ENCODE measurements at regions not wholly inside any gene's neighbourhood (a gene's known extent, or its start where the extent isn't known, plus 50 kb on each side); places are given as distances from the start of the nearest gene placed in this dataset.
"Not testable (repeated sequence)": the region's sequence is repeated elsewhere in the genome, so short reads cannot be mapped to it uniquely, and the experiment has no call there.

- no peak for DNase-seq
These were observed 503.2 kb upstream of the CAMK1G start for GRCh38 chr1:209080170-209080781.

GRCh38 chr1:209086486-209087192, 496.9 kb upstream of the CAMK1G start:
- no peak for DNase-seq

GRCh38 chr1:209094384-209094783, 489.1 kb upstream of the CAMK1G start:
- no peak for DNase-seq

- no peak for DNase-seq
These were observed 487.6 kb upstream of the CAMK1G start for GRCh38 chr1:209095627-209096595.

- DNase-seq = no peak
These were observed 483.1 kb upstream of the CAMK1G start for GRCh38 chr1:209100460-209100859.

- no peak for DNase-seq
These were observed 482.4 kb upstream of the CAMK1G start for GRCh38 chr1:209101106-209101505.

- no peak for DNase-seq
These were observed 481.4 kb upstream of the CAMK1G start for GRCh38 chr1:209102120-209102519.

DNA sequence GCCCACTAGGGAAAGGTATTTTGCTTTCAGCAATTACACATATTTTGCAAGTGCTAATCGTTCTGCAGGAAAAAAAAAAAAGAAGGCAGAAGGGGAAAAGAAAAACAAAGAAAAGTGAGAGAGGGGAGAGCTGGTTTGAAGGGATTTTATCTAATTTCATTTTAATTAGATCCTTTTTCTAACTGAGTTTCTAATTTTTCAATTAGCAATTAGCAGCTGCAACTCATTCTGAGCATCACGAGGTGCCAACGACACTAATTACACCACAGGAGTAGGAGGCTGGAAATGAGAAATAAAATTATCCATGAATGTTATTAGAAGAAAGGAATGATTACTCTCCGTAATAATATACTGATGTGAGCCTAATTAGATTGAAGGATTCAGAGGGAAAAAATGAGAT, 481.0 kb upstream of the CAMK1G start:
- DNase-seq = no peak

DNA sequence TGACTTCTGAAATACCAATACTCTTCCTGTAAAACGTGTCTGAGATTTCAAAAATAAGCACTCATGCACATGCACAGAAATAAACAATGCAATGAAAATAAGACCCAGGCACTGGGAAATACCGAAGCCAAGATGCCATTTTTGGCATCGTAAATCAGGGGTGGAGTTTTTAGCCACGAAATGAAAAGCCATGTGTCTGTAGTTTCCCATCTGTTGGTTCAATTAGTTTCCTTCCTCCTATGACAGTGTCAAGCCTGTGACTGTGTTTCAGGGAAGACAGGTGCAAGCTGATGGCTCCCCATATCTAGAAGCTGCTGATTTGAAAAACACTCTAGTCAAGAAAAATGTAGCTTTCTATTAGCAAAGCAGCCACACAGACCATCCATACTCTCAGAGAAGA, 480.4 kb upstream of the CAMK1G start:
- DNase-seq = peak; percentile 8

DNA sequence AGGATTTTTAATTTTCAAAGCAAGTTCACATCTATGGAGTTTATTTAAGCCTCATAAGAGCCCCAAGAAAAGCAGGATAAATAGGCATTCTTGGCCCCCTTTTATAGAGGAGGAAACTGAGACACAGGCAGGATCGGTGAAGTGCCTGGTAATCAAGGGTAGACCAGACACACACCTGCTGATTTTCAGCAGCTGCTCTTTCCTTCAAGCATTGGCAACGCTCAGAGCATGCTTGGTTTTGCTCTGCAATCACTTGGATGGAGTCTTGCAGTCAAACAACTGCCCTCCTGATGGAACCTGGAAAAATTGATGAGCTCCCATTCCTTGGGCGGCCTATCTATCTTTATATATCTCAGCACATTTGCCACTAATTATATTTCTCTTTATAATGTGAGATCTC, 478.9 kb upstream of the CAMK1G start:
- no peak for DNase-seq

DNA sequence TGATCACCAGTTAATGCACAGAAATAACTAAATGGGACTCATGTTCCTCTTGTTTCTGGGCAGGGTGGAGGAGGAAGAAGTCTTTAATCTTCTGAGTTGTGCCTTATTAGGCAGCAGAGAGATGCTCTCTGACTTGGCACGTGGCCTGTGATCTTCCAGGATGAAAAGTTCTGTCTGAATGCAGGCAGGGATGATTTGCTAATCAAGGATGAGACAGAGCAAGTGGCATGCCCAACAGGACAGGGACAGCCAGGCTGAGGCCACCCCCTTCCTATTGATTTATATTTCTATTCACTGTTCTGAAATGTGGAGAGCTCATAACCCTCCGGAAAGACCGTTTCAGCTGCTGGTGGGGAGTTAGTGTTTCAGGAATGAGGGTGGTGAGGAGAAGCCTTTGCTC, 477.8 kb upstream of the CAMK1G start:
- DNase-seq = no peak

- peak; percentile 3 for DNase-seq
These were observed 477.2 kb upstream of the CAMK1G start for GRCh38 chr1:209106237-209106741.

DNA sequence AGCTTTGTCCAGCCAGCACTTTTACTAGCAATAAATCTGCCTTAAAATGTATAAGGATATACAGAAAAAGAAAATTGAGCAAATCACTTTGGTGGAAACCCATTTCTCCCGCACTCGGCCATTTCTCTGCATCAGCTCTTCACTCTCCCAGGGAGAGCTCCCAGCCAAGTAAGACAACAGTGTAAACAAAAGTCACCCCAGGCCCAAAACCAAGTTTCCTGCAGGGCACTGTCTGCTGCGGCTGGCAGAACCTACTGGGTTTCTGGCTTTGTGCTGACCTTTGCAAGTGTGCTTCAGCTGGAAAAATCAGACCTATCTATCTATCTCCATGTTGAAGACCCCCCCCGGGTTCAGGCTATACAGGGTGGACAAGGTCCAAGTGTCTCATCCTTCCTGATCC, 476.7 kb upstream of the CAMK1G start:
- DNase-seq = no peak

GRCh38 chr1:209107535-209107934, 476.0 kb upstream of the CAMK1G start:
- no peak for DNase-seq

- DNase-seq = no peak
These were observed 474.3 kb upstream of the CAMK1G start for GRCh38 chr1:209109001-209109785.

- DNase-seq = no peak
These were observed 470.0 kb upstream of the CAMK1G start for GRCh38 chr1:209113521-209113920.

DNA sequence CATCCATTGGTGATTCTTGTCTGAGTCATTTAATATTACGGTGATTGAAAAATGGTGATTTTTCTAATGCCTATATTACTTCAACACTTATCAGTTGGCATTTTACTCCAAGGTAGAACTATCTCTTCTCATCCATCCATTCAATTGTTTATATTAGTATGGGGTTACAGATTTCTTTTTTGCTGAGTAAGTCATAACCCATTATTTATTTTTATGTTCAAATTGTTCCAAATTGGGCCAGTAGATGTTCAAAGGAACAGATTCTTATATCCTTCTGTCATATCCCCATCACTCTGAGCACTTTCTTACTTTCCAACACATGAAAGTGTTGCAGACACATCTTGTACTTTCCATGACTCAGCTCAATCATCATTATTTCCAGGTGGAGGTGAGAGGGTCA, 466.8 kb upstream of the CAMK1G start:
- no peak for DNase-seq

- DNase-seq = no peak
These were observed 459.9 kb upstream of the CAMK1G start for GRCh38 chr1:209123601-209124000.

- not testable (repeated sequence) for DNase-seq
These were observed 454.4 kb upstream of the CAMK1G start for GRCh38 chr1:209129091-209129490.

GRCh38 chr1:209130886-209131285, 452.6 kb upstream of the CAMK1G start:
- no peak for DNase-seq

GRCh38 chr1:209132736-209133467, 450.6 kb upstream of the CAMK1G start:
- no peak for DNase-seq

- DNase-seq = no peak
These were observed 449.5 kb upstream of the CAMK1G start for GRCh38 chr1:209134001-209134400.
